ENCODE measurements at regions not wholly inside any gene's neighbourhood (a gene's known extent, or its start where the extent isn't known, plus 50 kb on each side); places are given as distances from the start of the nearest gene placed in this dataset.

DNA sequence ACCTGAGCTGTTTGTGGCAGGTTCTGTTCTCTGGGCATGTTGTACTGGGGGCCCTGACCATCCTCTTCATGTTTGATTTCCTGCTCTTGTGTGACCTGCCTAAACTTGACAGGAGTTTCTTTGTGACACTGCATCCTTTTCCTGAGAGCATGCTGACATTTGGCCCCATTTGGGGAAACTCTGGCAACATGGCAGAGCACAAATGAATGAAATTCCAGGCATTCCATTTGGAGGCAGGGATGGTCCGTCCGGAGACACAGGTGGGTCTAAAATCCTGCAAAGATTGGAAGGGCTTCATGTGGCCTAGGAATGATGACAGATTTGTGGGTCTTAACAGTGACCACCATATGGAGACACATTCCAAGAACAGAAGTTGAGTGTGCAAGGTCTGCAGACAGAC is 184.0 kb downstream of the FCRL5 start:
- TF ChIP-seq, protein P1, sequence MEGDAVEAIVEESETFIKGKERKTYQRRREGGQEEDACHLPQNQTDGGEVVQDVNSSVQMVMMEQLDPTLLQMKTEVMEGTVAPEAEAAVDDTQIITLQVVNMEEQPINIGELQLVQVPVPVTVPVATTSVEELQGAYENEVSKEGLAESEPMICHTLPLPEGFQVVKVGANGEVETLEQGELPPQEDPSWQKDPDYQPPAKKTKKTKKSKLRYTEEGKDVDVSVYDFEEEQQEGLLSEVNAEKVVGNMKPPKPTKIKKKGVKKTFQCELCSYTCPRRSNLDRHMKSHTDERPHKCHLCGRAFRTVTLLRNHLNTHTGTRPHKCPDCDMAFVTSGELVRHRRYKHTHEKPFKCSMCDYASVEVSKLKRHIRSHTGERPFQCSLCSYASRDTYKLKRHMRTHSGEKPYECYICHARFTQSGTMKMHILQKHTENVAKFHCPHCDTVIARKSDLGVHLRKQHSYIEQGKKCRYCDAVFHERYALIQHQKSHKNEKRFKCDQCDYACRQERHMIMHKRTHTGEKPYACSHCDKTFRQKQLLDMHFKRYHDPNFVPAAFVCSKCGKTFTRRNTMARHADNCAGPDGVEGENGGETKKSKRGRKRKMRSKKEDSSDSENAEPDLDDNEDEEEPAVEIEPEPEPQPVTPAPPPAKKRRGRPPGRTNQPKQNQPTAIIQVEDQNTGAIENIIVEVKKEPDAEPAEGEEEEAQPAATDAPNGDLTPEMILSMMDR (conservative IDR thresholded peaks at IDR 0.05; ENCODE audit: low read depth, low read length), result no peak
- no peak for TF ChIP-seq EZH2 (IDR thresholded peaks at IDR 0.05; ENCODE audit: borderline replicate concordance, low read depth, low read length, poor library complexity, severe bottlenecking)
